GM12892 (cell line): ENCODE measurements at regions not wholly inside any gene's neighbourhood (a gene's known extent, or its start where the extent isn't known, plus 50 kb on each side); places are given as distances from the start of the nearest gene placed in this dataset.

Experiments
- POLR2A ChIP-seq: IDR thresholded peaks from 2 replicates; pipeline ENCODE4 v1.6.1; 2011; ENCODE audit warnings: low read depth, low read length, control low read depth
- POLR2AphosphoS5 ChIP-seq: IDR thresholded peaks from 2 replicates; pipeline ENCODE4 v1.6.1; 2011; ENCODE audit warnings: low read depth, low read length, control low read depth
- TAF1 ChIP-seq: IDR thresholded peaks from 2 replicates; pipeline ENCODE4 v1.6.1; 2011; ENCODE audit warnings: low read depth, mild to moderate bottlenecking, control low read depth, low read length, borderline replicate concordance

- TF ChIP-seq TAF1 (no peak), POLR2A (no peak), POLR2AphosphoS5 (no peak)
These were observed 353.5 kb downstream of the FBXO8 start for GRCh38 chr4:173929921-173930320.
